CD4-positive, alpha-beta T cell treated with Interferon gamma for 1 hour (primary cell): ENCODE measurements at regions not wholly inside any gene's neighbourhood (a gene's known extent, or its start where the extent isn't known, plus 50 kb on each side); places are given as distances from the start of the nearest gene placed in this dataset.

Source experiments
- DNase-seq: peaks from one replicate; pipeline ENCODE4 v3.0.0-alpha.2; 2020

- no peak for DNase-seq
These were observed 490.5 kb upstream of the CDH5 start for GRCh38 chr16:65876056-65876408.

GRCh38 chr16:65875381-65876055, 491.0 kb upstream of the CDH5 start:
- DNase-seq = no peak

GRCh38 chr16:65869261-65869660, 497.2 kb upstream of the CDH5 start:
- DNase-seq = no peak

- DNase-seq = no peak
These were observed 499.1 kb upstream of the CDH5 start for GRCh38 chr16:65867276-65867960.

GRCh38 chr16:65863236-65863635, 503.3 kb upstream of the CDH5 start:
- no peak for DNase-seq

GRCh38 chr16:65861131-65861731, 505.3 kb upstream of the CDH5 start:
- DNase-seq = no peak

GRCh38 chr16:65855171-65856145, 511.0 kb upstream of the CDH5 start:
- DNase-seq = no peak

- DNase-seq = no peak
These were observed 520.3 kb upstream of the CDH5 start for GRCh38 chr16:65846210-65846602.

- no peak for DNase-seq
These were observed 520.9 kb upstream of the CDH5 start for GRCh38 chr16:65845466-65846209.

- no peak for DNase-seq
These were observed 522.5 kb upstream of the CDH5 start for GRCh38 chr16:65843941-65844340.

- no peak for DNase-seq
These were observed 524.4 kb upstream of the CDH5 start for GRCh38 chr16:65842067-65842466.

GRCh38 chr16:65838001-65838400, 528.5 kb upstream of the CDH5 start:
- DNase-seq = no peak

GRCh38 chr16:65837464-65837863, 529.0 kb upstream of the CDH5 start:
- DNase-seq = no peak

- no peak for DNase-seq
These were observed 531.8 kb upstream of the CDH5 start for GRCh38 chr16:65834688-65835087.

GRCh38 chr16:65833171-65833871, 533.2 kb upstream of the CDH5 start:
- no peak for DNase-seq

GRCh38 chr16:65832679-65833078, 533.8 kb upstream of the CDH5 start:
- no peak for DNase-seq

GRCh38 chr16:65831903-65832666, 534.4 kb upstream of the CDH5 start:
- no peak for DNase-seq

GRCh38 chr16:65829076-65829475, 537.4 kb upstream of the CDH5 start:
- DNase-seq = no peak

- no peak for DNase-seq
These were observed 538.2 kb upstream of the CDH5 start for GRCh38 chr16:65828296-65828695.

- DNase-seq = no peak
These were observed 539.3 kb upstream of the CDH5 start for GRCh38 chr16:65827231-65827630.
